ENCODE measurements at regions not wholly inside any gene's neighbourhood (a gene's known extent, or its start where the extent isn't known, plus 50 kb on each side); places are given as distances from the start of the nearest gene placed in this dataset.

DNA sequence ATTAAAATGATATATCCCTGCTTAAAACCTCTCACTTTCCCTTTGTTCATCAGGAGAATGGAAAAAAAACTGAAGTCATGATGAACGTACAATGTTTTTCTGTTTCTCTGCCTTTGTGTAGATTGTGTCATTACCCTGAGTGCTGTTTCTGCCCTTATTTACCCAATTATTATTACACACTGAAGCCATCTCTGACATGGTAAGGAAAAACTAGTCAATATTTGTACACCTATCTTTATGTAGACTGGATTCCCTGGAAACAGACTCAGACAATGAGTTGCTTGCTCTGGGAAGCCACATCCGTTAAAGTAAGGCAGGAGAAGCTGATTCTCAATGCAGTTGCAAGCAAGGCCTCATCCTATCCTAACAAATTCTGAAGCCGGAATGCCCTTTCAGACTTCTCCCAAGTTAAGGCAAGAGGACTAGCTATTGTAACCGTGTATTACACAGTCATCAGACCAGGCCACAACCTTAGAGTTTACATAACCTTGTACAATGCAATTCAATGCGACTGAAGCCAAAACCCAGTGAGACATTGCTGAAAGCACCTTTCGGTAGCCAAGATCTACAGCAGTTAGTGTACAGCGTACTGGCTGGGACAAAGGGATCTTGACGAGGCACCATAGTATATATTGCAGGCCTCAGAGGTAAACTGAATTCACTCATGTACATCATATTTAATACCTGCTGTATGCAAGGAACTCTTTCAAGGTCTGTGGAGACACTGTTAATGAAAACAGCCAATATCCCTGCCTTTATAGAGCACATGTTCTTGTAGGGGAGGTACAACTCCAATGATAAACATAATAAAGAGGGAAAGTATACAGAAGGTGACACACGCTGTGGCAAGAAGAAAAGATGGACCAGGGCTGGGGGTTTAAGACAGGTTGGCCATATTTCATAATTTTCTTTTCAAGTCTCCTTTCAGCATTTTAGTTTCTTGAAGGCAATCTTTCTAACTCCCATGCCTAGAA lies 1040.8 kb upstream of the SEMA6D start:
- no peak for DNase-seq

DNA sequence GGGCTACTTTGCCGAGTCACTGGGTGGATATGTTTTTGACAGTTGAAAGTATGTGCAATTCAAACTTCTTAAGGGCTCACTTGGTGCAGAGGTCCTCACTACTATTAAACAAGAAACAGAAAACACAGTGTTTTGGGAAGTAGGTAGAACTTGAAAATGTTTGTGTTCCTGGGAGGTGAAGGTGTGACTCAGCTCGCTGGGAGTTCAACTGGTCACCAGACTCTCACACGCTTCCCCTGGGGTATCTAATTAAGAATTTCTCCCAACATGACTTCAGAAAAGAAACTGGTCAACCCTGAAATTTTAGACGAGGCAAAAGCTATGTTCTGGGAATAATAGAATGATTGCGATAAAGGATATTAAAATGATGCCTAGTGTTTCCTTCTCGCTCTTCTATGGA lies 1039.8 kb upstream of the SEMA6D start:
- no peak for DNase-seq

DNA sequence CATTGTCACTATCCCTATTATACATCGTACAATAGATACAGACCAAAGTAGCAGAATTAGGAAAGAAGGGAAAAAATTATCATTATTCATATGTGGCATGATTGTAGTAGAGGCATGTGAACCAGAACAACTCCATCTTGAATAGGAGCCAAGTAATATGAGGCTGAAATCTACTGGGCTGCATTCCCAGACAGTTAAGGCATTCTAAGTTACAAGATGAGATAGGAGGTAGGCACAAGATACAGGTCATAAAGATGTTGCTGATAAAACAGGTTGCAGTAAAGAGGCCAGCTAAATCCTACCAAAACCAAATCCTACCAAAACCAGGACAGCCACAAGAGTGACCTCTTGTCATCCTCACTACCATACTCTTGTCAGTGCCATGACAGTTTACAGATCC lies 1035.4 kb upstream of the SEMA6D start:
- no peak for DNase-seq

DNA sequence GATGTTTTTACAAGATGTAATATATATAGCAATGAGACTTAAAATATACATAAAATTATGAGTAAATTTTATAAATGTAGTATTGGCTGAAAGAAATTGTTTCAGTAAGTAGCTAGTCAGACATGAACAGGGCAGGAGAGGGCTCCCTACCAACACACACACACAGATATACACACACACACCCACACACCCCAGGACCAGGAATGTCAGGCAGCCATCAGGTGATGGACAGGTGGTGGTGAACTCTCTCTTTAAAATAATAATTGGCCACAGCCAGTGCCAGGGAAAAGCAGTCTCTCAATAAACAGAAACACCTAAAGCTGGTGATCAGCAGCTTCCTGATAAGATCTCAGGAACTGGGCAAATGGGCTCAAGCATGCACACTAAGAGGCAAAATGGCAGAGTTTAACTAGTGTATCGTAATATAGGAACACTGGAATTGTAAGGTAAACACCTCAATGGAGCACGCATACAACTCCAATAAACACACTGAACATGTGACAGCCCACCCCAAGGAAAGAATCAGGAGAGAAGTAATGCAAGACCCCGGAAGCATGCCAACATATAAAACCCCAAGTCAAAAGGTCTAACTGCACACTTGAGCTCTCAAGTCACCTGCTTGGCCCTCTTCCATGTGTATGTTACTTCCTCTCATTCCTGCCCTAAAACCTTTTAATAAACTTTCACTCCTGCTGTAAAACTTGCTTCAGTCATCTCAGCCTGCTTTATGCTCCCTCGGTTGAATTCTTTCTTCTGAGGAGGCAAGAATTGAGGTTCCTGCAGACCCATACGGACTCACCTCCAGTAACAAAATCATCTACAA lies 1034.1 kb upstream of the SEMA6D start:
- no peak for DNase-seq

DNA sequence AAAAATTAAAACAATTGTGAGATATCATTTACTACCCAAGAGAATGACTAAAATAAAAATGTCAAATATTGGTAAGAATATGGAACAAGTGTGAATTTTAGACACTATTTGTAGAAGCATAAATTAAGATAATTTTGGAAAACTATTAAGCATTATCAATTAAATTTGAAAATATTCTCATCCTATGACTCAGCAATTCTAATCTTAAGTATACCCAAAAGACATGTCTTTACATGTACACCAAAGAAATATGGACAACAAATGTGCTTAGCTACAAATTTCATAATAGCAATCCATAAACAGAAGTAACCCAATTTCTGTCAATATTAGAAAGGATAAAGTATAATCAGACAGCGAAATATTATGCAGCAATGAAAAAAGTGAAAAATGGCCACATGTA lies 1032.2 kb upstream of the SEMA6D start:
- no peak for DNase-seq

DNA sequence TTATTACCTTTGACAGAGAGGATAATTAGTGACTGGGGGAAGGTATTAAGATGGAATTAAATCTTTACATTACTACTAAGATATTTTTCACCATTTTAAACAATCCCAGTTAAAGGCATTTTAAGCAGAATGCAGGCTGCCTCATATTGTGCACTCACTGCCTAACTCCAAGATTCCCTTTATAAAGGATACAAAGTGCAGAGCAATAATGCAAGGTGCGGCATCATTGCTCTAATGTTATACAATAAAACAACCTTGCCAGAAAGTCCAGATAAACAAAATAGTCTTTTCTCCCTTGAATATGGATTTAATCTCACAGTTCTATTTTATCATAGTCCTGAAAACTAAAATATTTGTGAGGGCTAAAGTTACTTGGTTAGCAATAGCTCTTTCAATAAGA lies 1031.6 kb upstream of the SEMA6D start:
- no peak for DNase-seq

DNA sequence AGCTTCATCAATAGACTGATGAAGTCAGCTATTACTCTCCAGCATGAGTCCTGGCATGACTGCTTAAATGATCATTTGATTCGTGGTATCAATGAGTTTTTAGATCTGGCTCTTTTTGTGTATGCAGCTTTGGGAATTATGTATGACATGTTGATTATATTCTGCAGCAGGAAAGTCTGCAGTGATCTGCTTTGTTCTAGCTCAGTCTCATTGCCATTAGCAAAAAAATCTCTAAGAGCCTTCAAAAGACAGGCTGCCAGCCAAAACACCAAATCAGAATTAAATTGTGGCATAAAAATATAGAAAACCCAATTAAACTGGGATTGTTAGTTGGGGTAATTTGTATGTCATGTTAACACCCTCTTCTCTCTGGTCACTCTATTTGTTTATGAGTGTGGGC lies 1021.0 kb upstream of the SEMA6D start:
- no peak for DNase-seq

DNA sequence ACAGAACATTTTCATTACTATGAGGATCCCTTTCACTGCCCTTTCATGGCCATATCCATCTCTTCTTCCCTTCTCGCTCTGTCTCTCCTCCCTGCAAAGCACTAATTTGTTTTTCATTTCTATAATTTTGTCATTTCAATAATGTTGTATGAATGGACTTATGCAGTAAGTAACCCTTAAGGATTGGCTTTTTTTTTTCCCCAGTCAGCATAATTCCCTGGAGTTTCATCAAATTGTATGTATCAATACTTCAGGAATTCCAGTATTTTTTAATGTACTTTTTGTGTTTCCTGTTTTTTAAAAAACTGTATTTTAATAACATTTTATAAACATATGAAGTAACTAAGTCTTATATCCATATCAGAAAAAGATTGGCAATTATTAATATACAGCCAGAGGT lies 1016.0 kb upstream of the SEMA6D start:
- no peak for DNase-seq

DNA sequence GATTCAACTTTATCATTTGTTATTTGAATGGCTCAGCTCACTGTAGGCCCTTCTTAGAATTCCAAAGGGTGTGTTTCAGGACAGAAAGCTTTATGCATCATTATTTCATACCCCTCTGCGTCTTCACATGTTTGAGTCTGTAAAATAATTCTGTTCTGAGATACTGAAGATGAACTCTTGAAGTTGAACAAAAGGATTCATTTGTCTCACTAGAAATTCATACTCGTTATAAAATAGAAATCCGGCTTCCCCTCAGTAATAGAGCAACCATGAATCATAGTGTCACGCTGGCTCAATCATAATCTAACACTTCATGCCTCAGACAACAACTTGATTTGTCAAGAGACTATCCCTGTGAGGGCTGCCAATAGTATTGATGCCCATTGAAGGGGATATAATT lies 1015.4 kb upstream of the SEMA6D start:
- DNase-seq, result no peak

DNA sequence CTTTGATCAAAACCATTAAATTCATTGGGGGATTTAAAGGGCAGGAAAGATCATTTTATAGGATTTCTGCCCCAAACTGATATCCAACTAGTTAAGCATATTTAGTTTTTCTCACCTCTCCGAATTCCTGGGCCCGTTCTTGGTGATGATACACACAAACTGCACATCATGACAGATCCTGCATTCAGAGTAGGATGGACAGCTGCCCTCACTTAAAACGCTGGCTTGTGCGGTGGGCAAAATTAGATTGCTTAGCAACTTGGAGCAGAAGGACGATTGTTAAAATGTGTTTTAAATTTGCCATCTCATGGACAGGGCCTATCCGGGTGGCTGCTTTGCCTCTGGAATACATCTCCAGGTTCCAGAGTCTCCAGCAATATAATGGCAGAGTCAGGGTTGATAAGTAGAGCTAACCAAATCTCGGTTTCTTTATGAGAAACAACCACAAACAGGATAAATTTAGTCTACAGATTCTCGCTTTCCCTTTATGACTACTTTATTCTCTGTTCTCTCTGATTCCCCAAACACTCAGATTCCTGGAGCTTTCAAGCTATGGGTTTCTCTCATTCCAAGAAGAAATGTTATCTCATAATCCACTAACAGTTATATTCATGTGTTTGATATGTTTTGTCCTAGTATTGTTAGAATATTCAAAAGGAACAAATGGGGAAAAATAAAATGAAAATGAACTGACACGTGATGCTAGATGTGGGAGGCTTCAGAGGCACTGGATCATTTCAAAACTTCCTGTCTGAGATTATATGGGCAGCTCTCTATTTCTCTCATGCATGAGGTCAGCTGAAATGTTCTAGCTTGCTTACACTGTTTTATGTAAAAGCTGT lies 1014.1 kb upstream of the SEMA6D start:
- no peak for DNase-seq

DNA sequence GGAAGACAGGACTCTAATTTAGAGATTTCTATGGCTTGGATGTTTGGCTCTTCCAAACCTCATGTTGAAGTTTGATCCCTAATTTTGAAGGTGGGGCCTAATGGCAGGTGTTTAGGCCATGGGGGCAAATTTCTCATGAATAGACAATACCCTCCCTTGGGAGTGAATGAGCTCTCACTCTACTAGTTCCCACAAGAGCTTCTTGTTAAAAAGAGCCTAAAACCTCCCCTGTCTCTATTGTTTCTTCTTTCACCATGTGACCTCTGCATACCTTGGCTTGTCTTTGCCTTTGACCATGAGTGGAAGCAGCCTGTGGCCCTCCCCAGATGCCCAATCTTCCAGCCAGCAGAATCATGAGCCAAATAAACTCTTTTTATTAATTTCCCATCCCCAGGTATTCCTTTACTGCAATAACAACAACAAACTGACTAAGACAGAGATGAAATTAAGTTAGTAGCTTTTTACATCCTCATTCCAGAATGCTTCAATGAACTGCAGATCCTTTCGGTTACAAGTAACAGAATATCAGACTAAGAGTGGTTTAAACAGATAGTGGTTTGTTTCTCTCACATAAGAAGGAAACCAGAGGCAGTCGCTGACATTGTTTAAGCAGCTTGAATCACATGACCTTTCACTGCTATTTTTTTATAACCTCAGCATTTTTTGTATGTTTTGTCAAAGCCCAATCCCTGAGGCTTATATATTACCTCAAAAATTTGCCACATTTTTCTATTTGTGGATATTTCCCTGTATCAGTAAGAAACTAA lies 1013.3 kb upstream of the SEMA6D start:
- DNase-seq, result no peak

DNA sequence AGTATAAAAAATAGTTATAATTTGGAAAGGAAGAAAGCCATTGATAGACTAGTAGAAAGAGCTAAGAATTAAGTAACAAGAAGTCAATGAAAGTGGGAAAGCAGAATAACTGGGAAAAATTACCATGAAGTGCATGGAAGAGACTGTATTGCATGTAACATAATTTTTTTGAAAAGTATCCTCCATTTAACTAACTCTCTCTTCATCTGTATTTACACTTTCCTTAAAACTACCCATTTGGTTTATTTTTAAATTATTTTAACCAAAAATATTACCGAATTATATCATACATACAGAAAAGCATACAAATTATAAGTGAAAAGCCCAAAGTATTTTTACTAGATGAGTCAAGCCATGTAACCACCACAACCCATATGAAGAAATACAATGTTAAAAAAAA lies 1009.9 kb upstream of the SEMA6D start:
- no peak for DNase-seq

DNA sequence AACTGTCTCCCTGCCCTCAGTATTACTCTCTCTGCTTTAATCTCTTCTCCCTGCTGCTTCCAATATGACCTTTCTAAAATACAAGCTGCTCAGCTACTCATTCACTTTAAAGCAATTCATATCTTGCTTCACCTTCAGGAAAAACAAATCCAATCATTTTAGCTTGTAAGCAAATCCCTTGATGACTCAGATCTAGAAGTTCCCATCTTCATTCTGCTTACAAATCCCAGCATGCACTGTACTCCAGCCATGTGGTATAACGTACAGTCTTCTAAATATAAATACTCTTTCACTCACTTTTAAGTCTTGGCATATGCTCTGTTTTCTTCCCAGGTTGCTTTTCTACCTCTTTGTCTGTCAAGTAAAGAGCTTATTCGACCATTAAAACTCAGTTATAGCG lies 1009.1 kb upstream of the SEMA6D start:
- no peak for DNase-seq

DNA sequence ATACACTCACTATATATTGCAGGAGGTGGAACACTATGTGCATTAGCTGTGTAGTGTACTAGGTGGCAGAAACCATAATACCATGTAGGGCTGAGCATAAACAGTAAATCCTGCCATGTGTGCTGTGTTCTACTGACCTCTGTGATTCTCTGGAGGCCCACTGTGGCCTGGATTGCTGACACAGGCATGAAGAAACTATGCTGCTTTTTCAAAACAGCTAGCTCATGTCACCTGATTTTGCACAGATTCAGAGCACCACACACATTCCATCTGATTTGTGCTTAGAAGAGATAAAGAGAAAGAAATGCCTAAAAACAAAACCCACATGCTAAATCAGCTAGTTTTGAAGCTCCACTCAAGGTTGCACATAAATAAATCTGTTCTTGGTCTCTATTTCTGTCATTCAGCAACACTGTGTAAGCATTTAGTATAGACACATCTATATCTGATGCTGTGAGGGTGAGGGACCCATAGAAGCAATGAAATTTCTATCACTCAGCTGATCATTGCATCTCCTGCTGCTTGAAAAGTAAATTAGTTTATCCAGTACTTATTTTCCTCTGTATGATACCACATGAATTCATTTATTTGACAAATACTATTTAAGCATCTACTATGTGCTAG lies 1007.7 kb upstream of the SEMA6D start:
- no peak for DNase-seq

DNA sequence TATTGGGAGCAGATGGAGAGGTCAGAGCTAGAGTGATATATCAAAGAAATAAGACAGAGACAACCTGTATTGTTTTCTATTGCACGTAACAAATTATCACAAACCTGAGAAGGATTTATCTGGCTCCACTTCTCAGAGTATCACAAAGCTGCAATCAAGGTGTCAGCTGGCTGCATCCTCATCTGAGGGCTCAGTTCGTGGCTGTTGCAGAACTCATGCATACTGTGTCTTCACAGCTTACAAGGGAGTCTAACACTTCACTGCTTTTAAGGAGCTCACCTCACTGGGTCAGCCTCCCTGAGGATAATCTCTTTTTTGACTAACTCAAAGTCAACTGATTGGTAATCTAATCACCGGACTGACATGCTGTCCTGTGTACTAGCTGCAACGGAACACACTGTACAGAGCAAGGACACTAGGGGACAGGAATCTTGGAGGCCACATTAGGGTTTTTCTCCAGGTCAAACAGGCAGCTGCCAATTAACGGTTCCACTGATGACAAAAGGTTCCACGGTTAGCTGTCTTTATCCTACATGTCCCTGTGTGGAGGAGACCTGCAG lies 1006.8 kb upstream of the SEMA6D start:
- DNase-seq, result no peak

DNA sequence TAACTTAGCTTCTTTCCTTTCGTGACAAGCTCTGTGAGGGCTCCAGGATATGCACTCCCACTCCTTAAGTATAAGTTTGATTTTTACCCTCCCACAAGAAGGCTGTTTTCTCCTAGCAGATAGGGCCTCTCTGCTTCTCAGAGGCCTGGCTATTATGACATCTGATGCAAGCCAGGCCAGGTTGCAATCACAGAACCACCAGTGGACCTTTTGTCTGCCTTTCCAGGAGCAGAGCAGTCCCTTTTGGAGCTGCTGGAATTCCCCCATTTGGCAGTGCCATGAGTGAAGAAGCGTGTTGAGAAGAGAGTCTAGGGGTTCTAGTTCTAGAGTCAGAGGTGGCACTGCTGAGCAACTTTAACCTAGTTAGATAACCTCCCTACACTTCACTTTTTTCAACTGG lies 1004.3 kb upstream of the SEMA6D start:
- DNase-seq, result no peak

DNA sequence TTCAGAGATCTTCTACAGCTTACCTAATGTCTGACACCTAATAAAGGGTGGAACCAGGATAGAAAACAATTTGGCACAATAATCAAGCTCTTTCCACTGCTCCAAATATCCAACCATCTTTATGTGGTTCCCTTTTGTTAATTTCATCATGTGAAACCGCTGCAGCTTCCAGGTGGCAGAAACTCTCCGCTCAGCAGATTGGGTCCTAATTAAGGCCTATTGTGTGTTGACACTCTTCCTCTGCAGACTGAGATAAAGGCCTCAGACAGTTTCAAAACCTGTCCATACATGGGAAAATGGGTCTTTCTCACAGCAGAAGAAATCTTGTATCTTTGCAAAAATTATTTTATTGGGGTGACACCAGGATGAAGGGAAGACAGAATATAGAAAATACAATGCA lies 1002.4 kb upstream of the SEMA6D start:
- no peak for DNase-seq

DNA sequence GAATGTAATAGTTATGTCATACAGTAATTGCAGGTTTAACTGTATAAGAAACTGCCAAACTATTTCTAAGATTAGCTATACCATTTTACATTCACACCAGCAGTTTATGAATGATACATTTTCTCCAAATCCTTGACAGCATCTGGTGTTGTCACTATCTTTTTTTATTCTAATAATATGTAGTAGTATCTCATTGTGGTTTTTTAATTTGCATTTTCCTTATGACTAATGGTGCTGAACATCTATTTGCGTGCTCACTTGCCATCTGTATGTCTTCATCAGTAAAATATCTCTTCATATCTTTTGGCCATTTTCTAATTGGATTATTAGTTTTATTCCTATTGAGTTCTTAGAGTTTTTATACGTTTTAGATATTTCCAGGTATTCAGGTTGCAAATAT lies 994.0 kb upstream of the SEMA6D start:
- no peak for DNase-seq

DNA sequence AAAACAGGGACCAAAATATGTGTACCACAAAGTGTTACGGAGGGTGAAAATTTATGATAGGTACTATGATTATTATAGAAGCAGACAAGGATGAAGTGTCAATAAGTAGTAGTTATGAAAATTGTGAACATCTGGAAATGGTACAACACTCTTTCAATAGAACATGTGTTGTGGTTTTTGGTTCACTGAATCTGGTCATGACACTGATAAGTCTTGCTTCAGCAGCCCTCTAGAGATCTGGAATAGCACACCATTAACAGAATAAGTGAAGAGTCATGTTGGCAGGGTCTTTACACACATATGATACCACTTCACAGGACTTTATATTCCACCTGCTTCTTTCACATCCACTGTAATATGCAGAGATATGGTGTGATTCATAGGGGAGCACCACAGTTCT lies 985.2 kb upstream of the SEMA6D start:
- no peak for DNase-seq

DNA sequence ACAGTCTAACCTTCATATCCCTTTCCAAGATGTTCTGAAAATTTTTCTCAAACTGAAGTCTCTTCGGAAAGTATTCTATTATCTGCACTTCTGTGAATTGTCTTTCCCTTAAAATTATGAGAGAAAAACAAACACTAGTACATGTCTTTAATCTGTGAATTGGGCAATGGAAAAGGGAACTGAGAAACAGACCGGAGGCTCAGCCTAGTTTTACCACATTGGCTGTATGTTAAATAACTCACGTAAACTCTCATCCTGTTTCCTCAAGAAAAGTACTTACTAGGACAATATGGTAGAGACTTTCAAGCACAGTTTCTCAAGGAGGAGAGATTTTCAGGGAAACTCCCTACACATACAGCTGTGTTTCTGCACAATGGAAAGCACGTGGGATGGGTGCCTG lies 982.2 kb upstream of the SEMA6D start:
- DNase-seq, result no peak

DNA sequence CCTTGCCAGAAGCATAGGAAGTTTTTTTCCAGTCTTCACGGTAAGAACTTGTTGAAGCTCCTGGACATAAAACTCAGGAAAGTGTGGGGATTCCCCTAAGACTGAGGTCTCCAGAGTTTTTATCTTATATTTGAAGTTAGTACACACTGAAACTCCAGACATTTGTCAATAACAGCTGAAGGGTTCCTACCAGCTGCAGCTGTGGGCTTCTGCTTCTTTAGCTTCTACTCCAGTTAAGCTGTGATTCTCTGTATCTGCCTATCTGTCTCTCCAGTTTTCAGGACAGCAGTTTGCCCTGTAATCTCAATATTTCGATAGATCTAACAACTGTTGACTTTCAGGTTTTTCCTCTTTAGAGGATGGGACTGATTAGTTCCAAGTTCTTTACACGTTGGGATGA lies 966.0 kb upstream of the SEMA6D start:
- no peak for DNase-seq

DNA sequence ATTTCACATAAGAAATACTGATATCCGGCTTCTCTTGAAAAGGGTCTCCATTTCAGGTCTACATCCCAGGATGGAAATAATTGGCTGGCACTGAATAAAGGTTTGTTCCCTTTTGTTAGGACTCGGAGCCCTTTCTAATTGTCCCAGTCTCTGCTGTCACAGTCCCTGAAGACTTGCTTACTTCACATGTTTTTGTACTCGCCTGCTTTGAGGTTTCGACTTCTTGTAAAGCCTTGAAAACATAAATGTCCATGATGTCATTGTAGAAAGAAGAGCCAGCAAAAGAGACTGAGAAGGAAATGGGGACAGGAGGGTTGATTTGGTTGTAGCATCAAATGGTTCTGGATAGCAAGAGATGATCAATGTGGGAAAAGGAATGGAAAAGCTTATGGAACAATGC lies 963.4 kb upstream of the SEMA6D start:
- DNase-seq, result no peak

All from DMS79 (cell line).